H4 (cell line): ENCODE measurements at regions not wholly inside any gene's neighbourhood (a gene's known extent, or its start where the extent isn't known, plus 50 kb on each side); places are given as distances from the start of the nearest gene placed in this dataset.

Experiments used
- DNase-seq: peaks from one replicate; pipeline ENCODE4 v3.0.0-alpha.2; 2015; ENCODE audit warnings: low spot score

DNA sequence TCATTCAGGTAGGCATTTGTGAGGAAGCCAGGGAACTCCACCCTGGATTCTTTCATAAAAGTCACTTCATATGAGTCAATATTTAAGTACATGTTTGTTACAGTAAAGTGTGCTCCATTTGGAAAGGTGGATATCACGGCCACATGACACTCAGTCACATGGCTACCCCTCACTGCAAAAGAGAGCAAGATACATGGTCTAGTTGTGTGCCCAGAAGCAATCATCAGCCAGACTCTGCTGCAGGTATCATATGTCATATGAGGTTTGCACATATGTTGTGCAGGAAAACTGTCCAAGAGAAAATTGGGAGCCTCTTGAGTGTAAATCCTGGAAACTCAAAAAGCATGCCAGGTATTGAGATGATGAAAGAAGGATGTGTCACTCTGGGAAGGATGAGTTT is 55.0 kb upstream of the NMNAT3 start:
- no peak for DNase-seq

DNA sequence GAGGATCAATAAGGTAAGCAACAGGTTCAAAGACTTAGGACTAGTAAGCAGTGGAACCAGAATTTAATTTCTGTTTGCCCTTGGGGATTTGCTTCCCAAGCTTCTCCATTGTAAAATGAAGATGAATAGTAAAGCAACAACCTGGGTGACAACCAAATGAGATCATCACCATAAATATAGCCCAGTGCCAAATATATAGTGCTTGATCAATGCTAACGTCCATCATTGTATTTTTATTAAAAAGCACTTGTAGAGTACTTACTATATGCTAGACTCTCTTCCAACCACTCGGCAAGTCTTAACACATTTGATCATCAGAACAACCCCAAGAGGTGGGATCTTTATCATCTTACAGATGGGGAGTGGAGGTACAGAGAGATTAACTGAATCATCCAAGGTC is 51.5 kb upstream of the NMNAT3 start:
- DNase-seq, result no peak

DNA sequence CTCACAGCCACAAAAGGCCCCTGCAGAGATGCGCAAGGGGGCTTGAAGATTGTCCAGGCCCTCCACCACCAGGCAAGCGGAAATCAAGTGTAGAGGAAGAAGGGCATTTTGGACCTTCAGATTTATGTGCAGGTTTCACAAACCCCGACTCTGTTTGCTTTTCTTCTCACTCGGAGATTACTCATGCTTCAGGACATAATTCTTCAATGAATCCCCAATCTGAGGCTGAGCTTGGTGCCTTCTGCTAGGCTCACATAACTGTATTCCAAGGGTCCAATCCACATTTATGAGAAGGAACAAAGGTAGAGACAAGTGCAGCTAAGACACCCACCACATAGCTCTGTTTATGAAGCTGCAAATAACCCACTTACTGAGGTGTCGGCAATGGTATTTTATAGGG is 50.6 kb upstream of the NMNAT3 start:
- DNase-seq, result no peak
